Natural killer cell treated with Interleukin-12 subunit alpha and Interleukin-12 subunit beta and Interleukin-15 and Interleukin-18, amount 100 ng/mL, for 72 hours (primary cell): ENCODE measurements at regions not wholly inside any gene's neighbourhood (a gene's known extent, or its start where the extent isn't known, plus 50 kb on each side); places are given as distances from the start of the nearest gene placed in this dataset.

Experiments
- ATAC-seq, 2 donors: fragments of 150-1000 bp; cut with Tn5 transposase in 1 of 2; sonication (Bioruptor Pico), chemical (Tn5 transposase) in 1 of 2; 2 replicates each; pipeline ENCODE4 v1.10.0; 2021
- DNase-seq: peaks from one replicate; pipeline ENCODE4 v3.0.0; 2022; ENCODE audit warnings: low spot score
- H3K27ac Mint-ChIP-seq, 2 donors: 1 replicate in 1 of 2; 2 replicates in 1 of 2; pipeline ENCODE4 v1.8.0; 2022; ENCODE audit warnings: mixed read lengths in 2 of 2, mild to moderate bottlenecking in 1 of 2, moderate library complexity in 1 of 2
- H3K27me3 Mint-ChIP-seq, 2 donors: 1 replicate in 1 of 2; 2 replicates in 1 of 2; pipeline ENCODE4 v1.8.0; 2022; ENCODE audit warnings: mixed read lengths in 2 of 2
- H3K36me3 Mint-ChIP-seq: one replicate; pipeline ENCODE4 v1.8.0; 2022; ENCODE audit warnings: mixed read lengths
- H3K4me1 Mint-ChIP-seq, 2 donors: 1 replicate in 1 of 2; 2 replicates in 1 of 2; pipeline ENCODE4 v1.8.0; 2022; ENCODE audit warnings: low read depth in 2 of 2, mixed read lengths in 2 of 2, mild to moderate bottlenecking in 1 of 2
- H3K4me3 Mint-ChIP-seq: one replicate; pipeline ENCODE4 v1.8.0; 2022; ENCODE audit warnings: mixed read lengths
- H3K9me3 Mint-ChIP-seq: 2 replicates; pipeline ENCODE4 v1.8.0; 2022; ENCODE audit warnings: mixed read lengths

DNA sequence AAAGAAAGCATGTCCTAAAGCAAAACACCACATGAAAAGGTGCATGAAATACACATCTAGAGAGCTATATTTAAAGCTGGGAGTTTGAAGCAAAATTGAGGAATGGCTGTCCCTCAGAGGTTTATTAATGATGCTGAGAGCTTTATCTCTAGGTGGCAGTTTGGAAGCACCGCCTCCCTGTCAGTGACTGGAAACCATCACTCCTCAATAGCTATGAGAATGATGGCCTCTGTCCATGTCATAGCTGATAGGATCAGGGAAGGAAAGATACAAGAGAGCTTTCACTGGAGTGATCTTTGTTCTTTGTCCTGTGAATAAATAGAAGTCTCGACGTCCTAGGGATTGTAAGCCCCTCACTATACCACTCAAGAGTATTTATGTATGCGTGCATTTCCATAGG, 110.5 kb downstream of the NUDT12 start:
- no peak for ATAC-seq
- H3K9me3 Mint-ChIP-seq, result no peaks in the 10 kb centered on the region
- H3K27me3 Mint-ChIP-seq, result peaks cover 8 to 9% of the 10 kb centered on the region in 2 donors
- no peaks in the 10 kb centered on the region for H3K36me3 Mint-ChIP-seq
- H3K27ac Mint-ChIP-seq, result no peak overlapping the region
- no peak overlapping the region for H3K4me3 Mint-ChIP-seq
- DNase-seq, result no peak
- H3K4me1 Mint-ChIP-seq, result no peaks in the 10 kb centered on the region

DNA sequence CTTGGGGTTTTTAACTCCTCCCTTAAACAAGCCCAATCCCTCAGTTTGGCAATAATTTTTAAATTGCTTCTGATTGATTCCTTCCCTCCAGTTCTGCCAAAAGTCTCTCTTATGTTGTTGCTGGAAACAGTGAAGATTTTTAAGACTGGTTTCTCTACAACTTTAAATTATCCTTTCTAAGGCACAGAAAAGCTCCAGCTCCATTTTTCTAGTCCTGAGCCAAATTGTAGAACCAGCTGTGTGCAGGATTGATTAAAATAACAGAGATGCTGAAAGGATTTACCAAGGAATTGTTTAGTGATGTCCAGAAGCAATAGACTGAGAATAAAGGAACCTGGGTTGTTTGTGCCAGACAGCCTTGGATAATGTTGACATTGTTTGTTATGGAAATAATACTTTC, 111.3 kb downstream of the NUDT12 start:
- no peak overlapping the region for H3K4me3 Mint-ChIP-seq
- peaks cover 1 to 4% of the 10 kb centered on the region in 2 donors for H3K27me3 Mint-ChIP-seq
- ATAC-seq, result no peak
- no peak overlapping the region for H3K27ac Mint-ChIP-seq
- H3K36me3 Mint-ChIP-seq, result no peaks in the 10 kb centered on the region
- no peaks in the 10 kb centered on the region for H3K9me3 Mint-ChIP-seq
- DNase-seq, result no peak
- no peaks in the 10 kb centered on the region for H3K4me1 Mint-ChIP-seq

DNA sequence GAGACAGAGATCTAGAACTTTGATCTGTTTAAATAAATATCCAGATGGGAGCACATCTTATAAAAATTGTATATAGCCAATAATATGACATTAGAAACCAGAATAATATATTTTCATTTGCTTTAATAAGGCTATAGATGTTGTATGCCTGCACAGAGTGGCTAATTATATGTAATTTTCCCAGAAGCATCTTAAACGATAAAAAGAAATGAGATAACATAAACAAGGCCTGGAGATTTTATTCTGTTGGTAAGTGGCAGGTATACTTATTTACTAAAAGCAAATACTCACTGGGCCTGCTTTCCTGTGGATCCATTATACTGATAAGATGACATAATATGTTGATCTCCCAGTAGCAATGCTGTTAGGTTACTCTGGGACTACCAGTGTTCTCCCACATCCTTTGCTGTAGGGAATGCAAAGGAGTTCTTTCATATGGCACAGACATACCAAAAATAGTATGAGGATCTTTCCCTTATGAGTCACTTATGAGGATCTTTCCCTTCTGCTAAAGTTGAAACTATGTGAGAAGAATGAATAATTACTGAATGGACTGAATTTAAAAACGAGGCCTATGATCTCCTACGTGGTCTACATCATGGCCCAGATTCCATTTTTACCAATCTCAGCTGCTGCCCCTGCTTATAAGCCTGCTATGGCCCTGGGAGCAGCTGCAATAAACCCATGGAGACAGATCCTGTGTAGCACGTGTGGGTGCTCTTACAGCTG, 112.1 kb downstream of the NUDT12 start:
- no peak overlapping the region for H3K27ac Mint-ChIP-seq
- no peaks in the 10 kb centered on the region for H3K36me3 Mint-ChIP-seq
- peaks cover 0 to 4% of the 10 kb centered on the region in 2 donors for H3K27me3 Mint-ChIP-seq
- ATAC-seq (no peak), DNase-seq (no peak)
- H3K4me1 Mint-ChIP-seq, result no peaks in the 10 kb centered on the region
- H3K9me3 Mint-ChIP-seq, result no peaks in the 10 kb centered on the region
- H3K4me3 Mint-ChIP-seq, result no peak overlapping the region

GRCh38 chr5:103446813-103447212, 115.8 kb downstream of the NUDT12 start:
- no peaks in the 10 kb centered on the region for H3K4me1 Mint-ChIP-seq
- no peak overlapping the region for H3K27ac Mint-ChIP-seq
- H3K36me3 Mint-ChIP-seq, result no peaks in the 10 kb centered on the region
- H3K27me3 Mint-ChIP-seq, result peaks cover 0 to 8% of the 10 kb centered on the region in 2 donors
- DNase-seq (no peak), ATAC-seq (no peak)
- H3K9me3 Mint-ChIP-seq, result no peaks in the 10 kb centered on the region
- no peak overlapping the region for H3K4me3 Mint-ChIP-seq

DNA sequence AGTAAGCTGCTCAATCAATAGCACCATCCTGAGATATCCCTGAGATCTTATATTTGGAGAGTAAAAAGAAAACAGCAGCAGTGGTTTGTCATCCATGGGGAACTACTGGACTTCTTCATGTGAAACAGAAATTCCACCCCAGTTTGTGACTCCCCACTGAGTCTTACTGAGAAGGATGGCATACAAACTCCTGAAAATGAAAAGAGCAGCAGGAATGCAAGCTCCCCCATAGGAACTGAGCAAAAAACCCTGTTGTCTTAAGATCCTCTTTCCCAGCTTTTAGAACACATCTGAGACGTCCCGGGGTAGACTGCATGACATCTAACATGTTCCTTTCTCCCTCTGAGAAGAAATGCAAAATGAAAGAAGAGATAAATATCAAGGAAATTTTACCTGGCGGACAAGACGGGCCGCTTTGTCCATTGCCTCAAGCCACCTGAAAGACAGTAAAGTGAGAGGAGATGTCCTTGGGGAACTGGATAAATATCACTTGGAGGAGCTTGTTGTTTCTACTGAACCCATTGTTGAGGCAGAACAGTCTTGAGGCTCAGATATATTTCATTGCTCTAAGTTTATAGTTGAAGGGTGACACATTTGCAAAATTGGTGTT, 117.1 kb downstream of the NUDT12 start:
- ATAC-seq (no peak), DNase-seq (no peak)
- H3K27me3 Mint-ChIP-seq, result peaks cover 0 to 7% of the 10 kb centered on the region in 2 donors
- H3K4me1 Mint-ChIP-seq, result no peaks in the 10 kb centered on the region
- peaks cover 3% of the 10 kb centered on the region for H3K9me3 Mint-ChIP-seq
- no peak overlapping the region for H3K4me3 Mint-ChIP-seq
- H3K27ac Mint-ChIP-seq, result no peak overlapping the region
- H3K36me3 Mint-ChIP-seq, result no peaks in the 10 kb centered on the region

- Mint-ChIP-seq H3K27ac (no peak overlapping the region), H3K4me1 (no peaks in the 10 kb centered on the region), H3K36me3 (peaks cover under 1% of the 10 kb centered on the region), H3K27me3 (peaks cover 0 to 7% of the 10 kb centered on the region in 2 donors), H3K9me3 (peaks cover 9% of the 10 kb centered on the region), H3K4me3 (no peak overlapping the region)
- DNase-seq, result no peak
- no peak for ATAC-seq
Observed at GRCh38 chr5:103444333-103445038, 118.1 kb downstream of the NUDT12 start.

GRCh38 chr5:103442750-103443149, 119.8 kb downstream of the NUDT12 start:
- DNase-seq, result no peak
- H3K4me1 Mint-ChIP-seq, result no peaks in the 10 kb centered on the region
- H3K27me3 Mint-ChIP-seq, result peaks cover 0 to 7% of the 10 kb centered on the region in 2 donors
- H3K9me3 Mint-ChIP-seq, result peaks cover 14% of the 10 kb centered on the region
- no peak overlapping the region for H3K27ac Mint-ChIP-seq
- peaks cover 6% of the 10 kb centered on the region for H3K36me3 Mint-ChIP-seq
- H3K4me3 Mint-ChIP-seq, result no peak overlapping the region
- ATAC-seq, result no peak

GRCh38 chr5:103441523-103441922, 121.1 kb downstream of the NUDT12 start:
- Mint-ChIP-seq H3K36me3 (peaks cover 6% of the 10 kb centered on the region), H3K4me3 (no peak overlapping the region), H3K27me3 (peaks cover 0 to 7% of the 10 kb centered on the region in 2 donors), H3K9me3 (peaks cover 14% of the 10 kb centered on the region), H3K27ac (no peak overlapping the region), H3K4me1 (no peaks in the 10 kb centered on the region)
- no peak for DNase-seq
- ATAC-seq, result no peak

GRCh38 chr5:103439007-103439406, 123.6 kb downstream of the NUDT12 start:
- Mint-ChIP-seq H3K27ac (no peak overlapping the region), H3K27me3 (peaks cover 0 to 5% of the 10 kb centered on the region in 2 donors), H3K36me3 (peaks cover 6% of the 10 kb centered on the region), H3K4me1 (no peaks in the 10 kb centered on the region), H3K9me3 (peaks cover 14% of the 10 kb centered on the region), H3K4me3 (no peak overlapping the region)
- no peak for DNase-seq
- no peak for ATAC-seq

GRCh38 chr5:103436656-103437055, 125.9 kb downstream of the NUDT12 start:
- ATAC-seq, result no peak
- peaks cover 6% of the 10 kb centered on the region for H3K36me3 Mint-ChIP-seq
- H3K27ac Mint-ChIP-seq, result no peak overlapping the region
- no peak for DNase-seq
- H3K4me1 Mint-ChIP-seq, result no peaks in the 10 kb centered on the region
- H3K9me3 Mint-ChIP-seq, result peaks cover 14% of the 10 kb centered on the region
- H3K27me3 Mint-ChIP-seq, result peaks cover 0 to 2% of the 10 kb centered on the region in 2 donors
- H3K4me3 Mint-ChIP-seq, result no peak overlapping the region

DNA sequence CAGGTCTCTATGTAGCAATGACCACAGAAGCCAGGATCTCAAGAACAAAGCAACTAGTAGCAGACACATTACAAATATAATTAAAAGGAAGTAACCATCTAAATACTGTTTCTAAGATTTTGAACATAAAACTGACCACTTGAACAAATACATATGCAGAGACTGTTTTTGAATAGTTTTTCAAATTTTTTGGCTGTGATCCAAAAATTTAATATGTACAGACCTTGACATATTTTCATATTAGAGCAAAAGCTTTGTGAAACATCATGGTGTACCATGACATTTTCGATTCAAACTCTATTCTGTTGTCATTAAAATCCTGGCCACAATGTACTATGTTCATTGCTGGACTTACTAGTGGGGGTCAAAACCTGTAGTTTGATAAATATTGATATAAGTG, 126.5 kb downstream of the NUDT12 start:
- ATAC-seq, result no peak
- no peak for DNase-seq

DNA sequence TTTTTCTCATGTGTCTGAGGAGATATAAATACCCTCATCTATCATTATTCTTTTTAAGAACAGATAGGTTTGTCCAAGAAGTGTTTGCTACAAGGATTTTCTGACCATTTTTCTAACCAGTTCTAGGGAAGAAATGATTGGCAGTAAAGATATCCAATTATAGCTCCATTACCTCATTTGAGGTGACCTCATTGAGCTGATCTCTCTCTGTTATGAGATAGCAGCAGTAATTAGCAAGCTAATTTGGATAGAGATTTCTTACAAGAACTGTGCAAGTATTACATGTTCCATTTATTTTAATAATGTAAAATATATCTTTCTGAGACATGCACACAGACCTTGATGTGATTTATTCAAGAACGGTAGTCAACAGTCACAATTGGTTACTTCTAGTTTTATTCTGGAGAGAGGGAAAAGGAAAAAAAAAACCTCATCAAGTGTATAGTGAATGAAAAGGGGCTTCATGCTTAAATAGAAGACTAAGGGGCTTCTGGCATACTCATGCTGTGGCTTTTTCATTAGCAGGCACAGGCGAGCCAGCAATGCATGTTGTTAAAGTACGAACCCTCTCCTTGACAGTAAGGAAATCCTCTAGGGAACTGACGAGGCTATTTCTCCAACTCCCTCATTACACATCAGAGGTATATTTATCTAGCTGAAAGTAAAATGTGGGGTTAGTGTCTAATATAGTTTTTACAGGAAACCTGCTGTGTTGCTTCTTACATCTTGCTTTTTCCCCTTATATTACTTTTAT, 127.3 kb downstream of the NUDT12 start:
- DNase-seq, result no peak
- no peaks in the 10 kb centered on the region for H3K27me3 Mint-ChIP-seq
- no peak for ATAC-seq
- peaks cover 11% of the 10 kb centered on the region for H3K9me3 Mint-ChIP-seq
- no peak overlapping the region for H3K27ac Mint-ChIP-seq
- H3K4me1 Mint-ChIP-seq, result no peaks in the 10 kb centered on the region
- peaks cover 6% of the 10 kb centered on the region for H3K36me3 Mint-ChIP-seq
- H3K4me3 Mint-ChIP-seq, result no peak overlapping the region

More for the DNA sequence above, 126.5 kb downstream of the NUDT12 start:
- H3K27me3 Mint-ChIP-seq, result peaks cover 0 to 2% of the 10 kb centered on the region in 2 donors
- H3K27ac Mint-ChIP-seq, result no peak overlapping the region
- peaks cover 6% of the 10 kb centered on the region for H3K36me3 Mint-ChIP-seq
- H3K4me3 Mint-ChIP-seq, result no peak overlapping the region
- peaks cover 14% of the 10 kb centered on the region for H3K9me3 Mint-ChIP-seq
- no peaks in the 10 kb centered on the region for H3K4me1 Mint-ChIP-seq

- Mint-ChIP-seq H3K27me3 (no peaks in the 10 kb centered on the region), H3K4me3 (no peak overlapping the region), H3K36me3 (peaks cover 1% of the 10 kb centered on the region), H3K27ac (no peak overlapping the region), H3K4me1 (no peaks in the 10 kb centered on the region), H3K9me3 (peaks cover 2% of the 10 kb centered on the region)
- no peak for DNase-seq
- no peak for ATAC-seq
Observed at GRCh38 chr5:103434057-103434456, 128.5 kb downstream of the NUDT12 start.
